ENCODE measurements at regions not wholly inside any gene's neighbourhood (a gene's known extent, or its start where the extent isn't known, plus 50 kb on each side); places are given as distances from the start of the nearest gene placed in this dataset.

DNA sequence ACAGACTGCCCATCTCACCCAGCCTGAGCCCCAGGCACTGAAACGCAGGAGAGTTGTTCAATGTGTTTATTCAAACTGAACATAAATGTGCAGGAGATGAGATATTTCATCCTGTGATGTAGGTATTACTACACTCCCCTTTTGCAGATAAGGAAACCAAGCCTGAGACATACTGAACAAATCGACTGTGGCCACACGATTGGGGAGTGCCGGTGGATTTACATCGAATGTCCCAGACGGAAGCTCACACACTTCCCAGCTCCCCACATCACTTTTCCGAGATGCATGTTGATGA is 94.8 kb upstream of the ALKAL2 start:
- H3K4me3 ChIP-seq: no peak overlapping the region
- H3K4me1 ChIP-seq: no peaks in the 10 kb centered on the region
- intact Hi-C loops (cut with DNase I): no loop called here
- TF ChIP-seq, protein P1, sequence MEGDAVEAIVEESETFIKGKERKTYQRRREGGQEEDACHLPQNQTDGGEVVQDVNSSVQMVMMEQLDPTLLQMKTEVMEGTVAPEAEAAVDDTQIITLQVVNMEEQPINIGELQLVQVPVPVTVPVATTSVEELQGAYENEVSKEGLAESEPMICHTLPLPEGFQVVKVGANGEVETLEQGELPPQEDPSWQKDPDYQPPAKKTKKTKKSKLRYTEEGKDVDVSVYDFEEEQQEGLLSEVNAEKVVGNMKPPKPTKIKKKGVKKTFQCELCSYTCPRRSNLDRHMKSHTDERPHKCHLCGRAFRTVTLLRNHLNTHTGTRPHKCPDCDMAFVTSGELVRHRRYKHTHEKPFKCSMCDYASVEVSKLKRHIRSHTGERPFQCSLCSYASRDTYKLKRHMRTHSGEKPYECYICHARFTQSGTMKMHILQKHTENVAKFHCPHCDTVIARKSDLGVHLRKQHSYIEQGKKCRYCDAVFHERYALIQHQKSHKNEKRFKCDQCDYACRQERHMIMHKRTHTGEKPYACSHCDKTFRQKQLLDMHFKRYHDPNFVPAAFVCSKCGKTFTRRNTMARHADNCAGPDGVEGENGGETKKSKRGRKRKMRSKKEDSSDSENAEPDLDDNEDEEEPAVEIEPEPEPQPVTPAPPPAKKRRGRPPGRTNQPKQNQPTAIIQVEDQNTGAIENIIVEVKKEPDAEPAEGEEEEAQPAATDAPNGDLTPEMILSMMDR (IDR thresholded peaks at IDR 0.05): no peak
- no peaks in the 10 kb centered on the region for H3K9me3 ChIP-seq
- ATAC-seq (no peak), DNase-seq (no peak)
- no peaks in the 10 kb centered on the region for H3K27me3 ChIP-seq
- H3K36me3 ChIP-seq: no peaks in the 10 kb centered on the region
- H3K27ac ChIP-seq: no peak overlapping the region

DNA sequence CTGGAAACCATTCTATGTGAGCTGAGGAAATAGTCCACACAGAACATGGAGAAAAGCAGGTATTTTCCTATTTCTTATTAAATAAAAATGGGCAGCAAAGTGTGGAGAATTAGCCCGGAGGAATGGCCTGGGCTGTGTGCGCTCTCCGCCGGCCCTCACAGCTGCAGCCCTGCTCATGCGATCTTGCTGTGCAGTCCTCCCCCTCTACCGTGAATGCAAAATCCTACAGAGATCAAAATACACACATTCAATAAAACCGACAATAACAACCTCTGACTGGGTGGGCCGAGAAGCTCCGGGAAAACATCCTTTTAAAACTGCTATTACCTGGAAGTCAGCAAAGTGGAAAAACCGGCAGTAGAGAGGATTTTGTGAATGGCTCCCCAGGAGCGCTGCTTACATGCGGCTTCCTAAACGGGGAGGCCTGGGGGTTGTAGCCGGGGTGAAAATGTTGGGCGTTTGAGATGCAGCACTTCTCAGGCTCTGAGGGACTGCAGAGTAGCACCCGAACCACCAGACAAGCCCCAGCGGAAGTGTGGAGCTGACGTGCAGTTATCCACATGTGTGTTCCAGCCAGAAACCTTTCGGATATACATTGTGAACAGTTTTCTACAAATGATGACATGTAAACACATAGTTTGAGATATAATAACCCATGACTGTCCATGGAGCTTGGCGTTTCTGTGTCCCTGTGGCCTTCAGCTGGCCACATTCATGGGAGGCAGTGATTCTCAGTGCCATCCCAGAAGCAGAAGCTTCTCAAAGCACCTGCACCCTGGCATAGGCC is 94.2 kb upstream of the ALKAL2 start:
- Histone ChIP-seq H3K9me3 (no peaks in the 10 kb centered on the region), H3K27me3 (no peaks in the 10 kb centered on the region), H3K4me3 (no peak overlapping the region), H3K36me3 (no peaks in the 10 kb centered on the region), H3K4me1 (no peaks in the 10 kb centered on the region), H3K27ac (no peak overlapping the region)
- ATAC-seq (no peak), DNase-seq (no peak)
- intact Hi-C loops (cut with DNase I): no loop called here
- TF ChIP-seq, protein P1 (IDR thresholded peaks at IDR 0.05): no peak

DNA sequence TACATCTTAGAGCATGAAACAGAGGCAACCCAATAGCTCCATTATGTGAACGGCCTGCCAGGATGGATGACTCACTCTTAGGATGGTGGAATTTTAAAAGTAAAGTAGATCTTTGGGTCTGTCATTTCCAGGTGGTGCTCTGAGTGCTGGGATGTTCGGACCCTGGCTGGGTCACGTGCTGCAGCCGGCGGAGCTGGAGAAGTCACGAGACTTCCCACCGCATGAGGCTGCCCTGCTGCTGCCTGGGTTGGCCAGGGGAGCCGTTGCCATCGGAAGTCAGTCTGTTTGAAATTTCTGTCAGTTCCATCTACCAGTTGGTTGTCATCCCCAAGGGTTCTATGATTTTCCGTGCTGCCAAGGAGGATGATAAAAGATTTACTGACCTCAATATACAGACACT is 93.3 kb upstream of the ALKAL2 start:
- Histone ChIP-seq H3K27ac (no peak overlapping the region), H3K4me1 (no peaks in the 10 kb centered on the region), H3K4me3 (no peak overlapping the region), H3K36me3 (no peaks in the 10 kb centered on the region), H3K9me3 (no peaks in the 10 kb centered on the region), H3K27me3 (no peaks in the 10 kb centered on the region)
- ATAC-seq: no peak
- TF ChIP-seq, protein P1 (IDR thresholded peaks at IDR 0.05): no peak
- no peak for DNase-seq
- intact Hi-C loops (cut with DNase I): no loop called here

DNA sequence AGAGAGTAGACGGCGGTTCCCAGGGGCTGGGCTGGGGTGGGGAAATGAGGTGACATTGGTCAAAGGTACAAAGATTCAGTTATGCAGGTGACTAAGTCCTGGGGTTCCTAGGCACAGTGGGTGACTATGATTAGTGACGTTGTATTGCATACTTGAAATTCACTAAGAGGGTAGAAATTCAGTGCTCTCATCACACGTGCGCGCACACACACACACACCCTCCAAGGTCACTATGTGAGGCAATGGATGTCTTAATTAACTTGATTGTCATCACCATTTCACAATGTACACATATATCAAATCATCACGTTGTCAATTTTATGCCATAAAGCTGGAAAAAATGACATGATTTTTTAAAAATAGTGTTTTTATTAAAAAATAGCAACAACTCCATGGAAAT is 92.9 kb upstream of the ALKAL2 start:
- ATAC-seq (no peak), DNase-seq (no peak)
- TF ChIP-seq, protein P1 (IDR thresholded peaks at IDR 0.05): no peak
- Histone ChIP-seq H3K9me3 (no peaks in the 10 kb centered on the region), H3K27me3 (no peaks in the 10 kb centered on the region), H3K36me3 (no peaks in the 10 kb centered on the region), H3K4me3 (no peak overlapping the region), H3K4me1 (no peaks in the 10 kb centered on the region), H3K27ac (no peak overlapping the region)
- intact Hi-C loops (cut with DNase I): no loop called here

DNA sequence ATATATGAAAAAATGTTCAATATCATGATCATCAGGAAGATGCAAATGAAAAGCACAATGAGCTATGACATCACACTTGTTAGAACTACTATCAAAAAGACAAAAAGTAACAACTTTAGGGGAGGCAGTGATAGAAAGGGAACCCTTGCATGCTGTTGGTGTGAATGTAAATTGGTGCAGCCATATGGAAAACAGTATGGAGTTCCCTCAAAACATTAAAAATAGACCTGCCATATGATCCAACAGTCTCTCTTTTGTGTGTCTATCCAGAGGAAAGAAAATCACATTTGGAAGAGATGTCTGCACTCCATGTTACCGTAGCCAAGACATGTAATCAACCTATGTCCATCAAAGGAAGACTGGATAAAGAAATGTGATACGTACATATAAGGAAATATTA is 92.3 kb upstream of the ALKAL2 start:
- TF ChIP-seq, protein P1 (IDR thresholded peaks at IDR 0.05): no peak
- Histone ChIP-seq H3K27ac (no peak overlapping the region), H3K27me3 (no peaks in the 10 kb centered on the region), H3K4me1 (no peaks in the 10 kb centered on the region), H3K4me3 (no peak overlapping the region), H3K9me3 (no peaks in the 10 kb centered on the region), H3K36me3 (no peaks in the 10 kb centered on the region)
- intact Hi-C loops (cut with DNase I): no loop called here
- DNase-seq (no peak), ATAC-seq (no peak)

DNA sequence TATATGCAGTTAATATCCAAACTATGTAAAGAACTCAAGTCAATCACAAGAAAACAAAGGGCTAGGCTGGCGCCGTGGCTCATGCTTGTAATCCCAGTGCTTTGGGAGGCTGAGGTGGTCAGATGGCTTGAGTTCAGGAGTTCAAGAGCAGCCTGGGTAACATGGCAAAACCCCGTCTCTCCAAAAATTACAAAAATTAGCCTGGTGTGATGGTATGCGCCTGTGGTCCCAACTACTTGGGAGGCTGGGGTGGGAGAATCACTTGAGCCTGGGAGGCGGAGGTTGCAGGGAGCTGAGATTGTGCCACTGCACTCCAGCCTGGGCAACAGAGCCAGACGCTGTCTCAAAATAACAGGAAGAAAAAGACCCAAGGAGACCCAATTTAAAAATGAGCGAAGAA is 91.9 kb upstream of the ALKAL2 start:
- H3K27me3 ChIP-seq: no peaks in the 10 kb centered on the region
- H3K27ac ChIP-seq: no peak overlapping the region
- ATAC-seq: no peak
- intact Hi-C loops (cut with DNase I): no loop called here
- H3K4me3 ChIP-seq: no peak overlapping the region
- TF ChIP-seq, protein P1 (IDR thresholded peaks at IDR 0.05): no peak
- H3K36me3 ChIP-seq: no peaks in the 10 kb centered on the region
- H3K9me3 ChIP-seq: no peaks in the 10 kb centered on the region
- no peaks in the 10 kb centered on the region for H3K4me1 ChIP-seq
- DNase-seq: no peak

All from upper lobe of right lung (tissue), 1 donor.